GM18861 (cell line): ENCODE measurements at regions not wholly inside any gene's neighbourhood (a gene's known extent, or its start where the extent isn't known, plus 50 kb on each side); places are given as distances from the start of the nearest gene placed in this dataset.

Source experiments
- ATAC-seq: cut with Tn5 transposase; IDR thresholded peaks from one replicate; pipeline ENCODE4 v1.9.1; 2021; ENCODE audit not compliant: unreplicated experiment

- ATAC-seq, result no peak
Measured at GRCh38 chr3:132900481-132900880, 137.7 kb upstream of the TMEM108 start.

DNA sequence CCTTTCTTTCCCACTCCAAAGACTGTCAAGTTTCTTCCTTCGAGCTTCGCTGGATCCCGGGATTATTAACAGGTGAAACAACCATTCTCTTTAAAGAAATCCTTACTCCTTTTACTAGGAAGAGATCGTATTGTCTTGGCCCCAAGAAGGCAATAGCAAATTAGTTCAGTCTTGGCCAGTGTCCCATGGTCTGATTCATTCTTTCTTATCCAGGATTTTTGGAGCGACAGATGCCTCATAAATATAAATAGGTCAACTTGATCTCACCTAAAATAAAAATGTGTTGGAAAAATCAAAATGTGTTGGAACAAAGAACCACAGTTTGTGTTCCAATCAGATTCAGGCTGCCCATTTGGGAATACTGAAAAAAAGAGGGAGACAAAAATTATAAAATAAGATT is 140.1 kb upstream of the TMEM108 start:
- no peak for ATAC-seq

DNA sequence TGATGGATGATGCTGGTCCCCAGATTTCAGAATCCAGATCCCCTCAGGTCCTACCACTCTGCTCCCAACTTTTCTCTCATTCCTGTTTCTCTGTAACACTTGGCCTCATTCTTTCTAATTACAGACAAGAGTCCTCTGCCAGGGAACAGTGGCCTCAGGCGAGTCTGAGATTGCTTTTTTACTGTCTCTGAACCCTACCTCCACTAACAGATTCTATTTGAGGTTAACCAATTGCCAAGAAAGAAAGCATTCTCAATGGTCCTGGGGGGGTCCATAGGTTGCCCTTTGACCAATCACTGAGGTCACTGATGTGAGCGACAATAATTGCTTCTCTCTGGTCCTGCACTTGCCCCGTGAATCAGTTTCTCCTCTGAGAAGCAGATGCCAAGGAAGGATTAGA is 145.2 kb upstream of the TMEM108 start:
- ATAC-seq, result no peak

- ATAC-seq, result no peak
Measured at GRCh38 chr3:132881756-132882409, 156.3 kb upstream of the TMEM108 start.

- ATAC-seq, result no peak
Measured at GRCh38 chr3:132880986-132881385, 157.2 kb upstream of the TMEM108 start.

- no peak for ATAC-seq
Measured at GRCh38 chr3:132879656-132880055, 157.4 kb upstream of the NPHP3 start.

GRCh38 chr3:132874701-132875100 is 152.5 kb upstream of the NPHP3 start:
- no peak for ATAC-seq

- ATAC-seq, result no peak
Measured at GRCh38 chr3:132872711-132873110, 150.5 kb upstream of the NPHP3 start.

DNA sequence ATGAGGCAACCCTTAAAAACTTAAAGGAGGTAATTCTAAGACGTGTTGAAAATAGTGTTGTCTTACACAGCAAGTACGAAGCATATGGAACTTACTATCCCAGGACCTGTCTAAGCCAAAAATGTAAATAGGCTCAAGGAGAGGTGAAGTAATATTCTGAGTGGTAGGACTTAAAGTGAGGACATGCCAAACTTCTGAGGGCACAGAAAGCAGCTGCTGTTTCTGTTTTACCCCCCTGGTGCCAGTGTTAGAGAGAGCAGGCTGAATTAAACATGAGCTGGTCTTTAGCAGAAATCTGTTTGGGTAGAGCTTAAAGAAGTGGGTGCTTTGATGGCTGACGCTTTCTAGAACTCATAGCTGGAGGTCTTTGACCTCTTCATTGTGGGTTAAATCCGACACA is 149.7 kb upstream of the NPHP3 start:
- no peak for ATAC-seq

DNA sequence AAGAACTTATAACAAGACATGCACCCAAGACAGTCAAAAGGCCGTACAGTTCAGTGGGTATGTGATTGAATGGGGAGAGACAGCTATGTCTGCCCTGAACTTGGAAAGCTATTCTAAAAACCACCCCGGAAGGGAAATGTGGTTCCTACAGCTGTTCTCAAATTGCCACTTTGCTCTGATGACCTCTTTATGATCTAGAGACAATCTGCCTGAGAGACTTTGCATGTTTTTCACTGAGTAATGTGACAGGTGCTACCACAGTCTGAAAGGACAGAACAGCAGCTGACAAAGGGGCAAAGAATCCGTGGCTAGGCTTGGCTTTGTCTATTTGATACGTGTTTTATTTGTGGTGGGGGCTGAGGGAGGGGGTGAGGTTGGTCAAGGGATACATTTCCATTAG is 148.3 kb upstream of the NPHP3 start:
- ATAC-seq, result no peak

DNA sequence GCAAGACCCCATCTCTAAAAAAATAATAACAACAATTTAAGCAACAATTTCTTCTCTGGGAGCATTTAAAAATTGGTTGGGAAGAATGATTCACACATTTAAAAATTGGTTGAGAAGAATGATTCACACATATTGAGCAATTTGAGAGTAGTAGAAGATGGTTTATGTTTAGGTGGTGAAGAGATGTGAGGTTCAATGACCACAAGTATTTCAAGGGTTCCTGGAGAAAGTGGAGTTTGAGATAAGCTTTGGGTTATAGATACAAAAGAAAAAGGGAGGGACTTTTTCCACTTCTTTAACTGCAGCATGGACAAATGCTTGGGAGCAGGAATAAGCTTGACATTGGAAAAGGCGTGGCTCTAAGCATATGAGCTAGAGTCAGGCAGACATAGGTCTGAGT is 145.7 kb upstream of the NPHP3 start:
- ATAC-seq, result no peak

- no peak for ATAC-seq
Measured at GRCh38 chr3:132867526-132867925, 145.3 kb upstream of the NPHP3 start.

- ATAC-seq, result no peak
Measured at GRCh38 chr3:132857317-132857716, 135.1 kb upstream of the NPHP3 start.

GRCh38 chr3:132854856-132855535 is 132.8 kb upstream of the NPHP3 start:
- no peak for ATAC-seq

GRCh38 chr3:132847849-132848625 is 125.8 kb upstream of the NPHP3 start:
- no peak for ATAC-seq

DNA sequence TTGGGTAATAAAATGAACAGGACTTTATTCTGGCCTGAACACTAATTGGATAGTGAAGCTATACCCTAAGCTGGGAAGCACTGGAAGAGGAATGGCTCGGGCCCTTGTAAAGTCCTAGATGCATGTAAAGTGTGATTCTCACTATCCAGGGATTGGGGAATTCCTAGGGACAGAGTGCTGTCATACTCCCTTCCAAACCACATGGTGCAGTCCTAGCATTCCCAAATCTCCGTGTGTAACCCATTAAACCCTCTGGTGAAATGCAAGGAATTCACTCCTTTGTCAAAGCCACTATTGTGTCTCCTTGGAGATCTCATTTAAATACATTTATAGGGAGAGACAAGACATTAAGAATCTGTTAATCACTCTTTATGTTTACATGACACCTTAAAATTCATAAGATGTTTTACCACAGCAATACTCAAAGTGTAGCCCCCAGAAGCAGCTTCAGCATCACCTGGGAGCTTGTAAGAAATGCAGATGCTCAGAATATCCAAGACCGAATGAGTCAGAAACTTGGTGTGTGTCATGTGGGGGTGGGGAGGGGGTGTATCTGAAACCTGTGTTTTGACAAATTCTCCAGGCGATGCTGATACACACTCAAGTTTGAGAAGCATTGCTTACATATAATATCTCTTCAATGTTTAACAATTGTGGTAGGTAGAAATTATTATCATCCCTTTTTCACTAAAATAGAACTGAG is 121.8 kb upstream of the NPHP3 start:
- ATAC-seq, result no peak

- ATAC-seq, result no peak
Measured at GRCh38 chr3:132843349-132843748, 121.1 kb upstream of the NPHP3 start.

DNA sequence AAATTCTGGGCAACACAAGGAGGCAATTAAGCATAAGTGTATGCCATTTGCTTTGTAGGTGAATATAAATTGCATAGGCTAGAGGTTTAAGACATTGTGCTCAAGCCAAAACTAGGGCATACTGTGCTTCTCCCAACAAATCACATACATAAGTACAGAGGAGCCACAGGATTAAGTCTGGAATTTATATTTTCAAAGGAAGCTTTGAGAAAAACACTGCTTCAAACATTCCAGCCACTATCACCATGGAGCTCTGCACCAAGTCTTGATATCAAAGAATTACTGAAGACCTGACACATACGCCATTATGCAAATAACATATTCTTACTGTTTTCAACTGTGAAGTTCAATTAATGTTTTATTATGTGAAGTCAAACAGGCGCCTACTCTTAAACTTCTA is 119.4 kb upstream of the NPHP3 start:
- no peak for ATAC-seq

DNA sequence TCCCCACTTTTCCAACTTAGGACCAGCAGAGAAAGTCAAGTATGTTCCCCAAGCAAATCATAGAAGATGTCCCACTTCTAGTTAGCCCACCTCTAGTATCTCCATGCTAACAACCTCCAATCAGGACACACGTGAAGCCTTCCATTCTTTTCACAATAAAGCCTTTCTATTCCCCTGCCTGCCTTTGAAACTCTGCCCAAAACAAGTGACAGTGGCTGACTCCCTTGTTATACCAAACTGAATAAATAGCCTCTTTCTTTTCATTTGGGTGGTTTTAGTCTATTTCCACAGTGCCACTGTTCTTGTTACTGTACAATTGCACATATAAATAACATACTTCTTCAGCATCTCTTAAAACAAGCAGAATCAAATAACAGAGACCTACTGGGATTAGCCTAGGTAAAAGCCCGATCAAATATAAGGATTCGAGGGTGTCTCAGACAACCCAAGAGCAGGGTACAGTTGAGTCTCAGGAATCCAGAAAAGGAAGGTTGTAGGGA is 118.0 kb upstream of the NPHP3 start:
- ATAC-seq, result no peak

GRCh38 chr3:132838477-132838876 is 116.3 kb upstream of the NPHP3 start:
- no peak for ATAC-seq

- no peak for ATAC-seq
Measured at GRCh38 chr3:132837615-132838014, 115.4 kb upstream of the NPHP3 start.
